COLO668 (cell line): ENCODE measurements at regions not wholly inside any gene's neighbourhood (a gene's known extent, or its start where the extent isn't known, plus 50 kb on each side); places are given as distances from the start of the nearest gene placed in this dataset.

Experiments used
- DNase-seq: peaks from one replicate; lab custom pipeline; 2025; ENCODE audit not compliant: unreplicated experiment; lab: John Stamatoyannopoulos, UW

DNA sequence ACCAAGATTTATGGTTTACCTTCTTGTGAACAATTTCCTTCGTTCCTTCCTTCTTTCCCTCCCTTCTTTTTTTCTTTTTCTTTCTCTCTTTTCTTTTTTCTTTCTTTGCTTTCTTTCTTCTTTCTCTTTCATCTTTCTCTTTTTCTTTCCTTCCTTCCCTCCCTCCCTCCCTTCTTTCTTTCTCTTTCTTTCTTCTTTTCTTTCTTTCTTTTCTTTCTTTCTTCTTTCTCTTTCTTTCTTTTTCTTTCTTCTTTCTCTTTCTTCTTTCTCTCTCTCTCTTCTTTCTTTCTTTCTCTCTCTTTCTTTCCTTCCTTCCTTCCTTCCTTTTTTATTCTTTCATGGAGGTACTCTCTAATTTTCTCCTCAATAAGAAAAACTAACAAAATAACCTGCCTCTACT lies 462.1 kb upstream of the ATP2B1 start:
- no peak for DNase-seq

DNA sequence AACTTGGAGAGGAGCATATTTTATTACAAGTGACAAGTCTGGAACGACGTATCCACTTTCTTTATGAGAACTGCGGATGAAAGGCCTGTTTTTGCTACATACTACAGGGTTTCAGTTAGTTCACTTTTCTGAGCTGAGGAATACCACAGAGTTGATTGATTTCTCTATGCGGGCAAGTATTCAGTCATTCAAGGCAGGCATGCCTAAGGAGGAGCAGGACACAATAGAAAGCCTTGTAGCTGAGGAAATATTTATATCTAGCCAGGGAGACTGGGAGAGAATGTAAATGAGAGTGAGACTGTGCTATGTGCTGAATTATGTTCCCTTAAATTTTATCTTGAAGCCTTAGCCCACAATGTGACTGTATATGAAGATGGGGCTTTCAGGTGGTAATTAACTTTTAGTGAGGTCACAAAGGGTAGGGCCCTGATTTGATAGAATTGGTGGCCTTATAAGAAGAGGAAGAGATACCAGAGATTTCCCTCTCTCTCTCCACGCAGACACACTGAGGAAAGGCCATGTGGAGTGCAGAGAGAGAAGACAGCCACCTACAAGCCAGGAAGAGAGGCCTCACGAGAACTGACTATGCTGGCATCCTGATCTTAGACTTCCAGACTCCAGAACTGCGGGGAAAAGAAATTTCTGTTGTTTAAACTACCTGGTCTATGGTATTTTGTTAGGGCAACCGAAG lies 459.0 kb upstream of the ATP2B1 start:
- no peak for DNase-seq

DNA sequence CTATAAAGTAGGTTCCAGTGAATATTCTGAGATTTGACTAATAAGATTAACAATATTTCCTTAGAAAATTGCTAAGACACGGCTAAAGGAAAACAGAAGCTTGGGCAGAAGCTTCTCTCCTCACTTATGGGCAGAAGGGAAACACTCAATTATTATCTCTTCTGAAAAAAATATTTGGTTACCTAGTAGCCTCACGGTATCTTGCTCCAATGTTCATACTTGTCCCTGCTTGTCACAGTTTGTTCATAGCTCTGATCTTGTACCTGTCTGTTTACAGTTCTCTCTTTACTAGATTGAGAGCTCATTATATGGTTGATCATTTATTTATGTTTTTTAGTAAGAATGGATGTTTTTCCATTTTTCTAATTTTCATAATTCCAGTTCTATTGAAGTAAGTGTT lies 458.0 kb upstream of the ATP2B1 start:
- DNase-seq = no peak

DNA sequence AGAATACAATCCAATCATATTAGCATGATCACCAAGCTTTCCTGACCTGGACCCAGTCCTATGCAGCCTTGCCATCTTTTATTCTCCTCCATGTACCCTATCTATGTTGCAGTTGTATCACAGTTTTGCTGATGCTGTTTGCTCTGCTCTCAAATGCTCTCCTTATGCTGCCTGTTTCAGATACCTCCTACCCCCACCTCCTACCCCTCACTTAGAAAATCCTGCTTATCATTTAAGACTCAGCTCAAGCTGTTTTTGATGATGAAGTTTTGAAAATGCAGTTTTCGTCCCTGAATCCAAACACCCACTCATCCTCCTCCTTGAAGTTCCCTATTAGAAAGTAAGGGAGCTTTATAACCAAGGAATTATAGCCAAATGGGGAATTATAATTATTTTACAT lies 457.4 kb upstream of the ATP2B1 start:
- DNase-seq = no peak

DNA sequence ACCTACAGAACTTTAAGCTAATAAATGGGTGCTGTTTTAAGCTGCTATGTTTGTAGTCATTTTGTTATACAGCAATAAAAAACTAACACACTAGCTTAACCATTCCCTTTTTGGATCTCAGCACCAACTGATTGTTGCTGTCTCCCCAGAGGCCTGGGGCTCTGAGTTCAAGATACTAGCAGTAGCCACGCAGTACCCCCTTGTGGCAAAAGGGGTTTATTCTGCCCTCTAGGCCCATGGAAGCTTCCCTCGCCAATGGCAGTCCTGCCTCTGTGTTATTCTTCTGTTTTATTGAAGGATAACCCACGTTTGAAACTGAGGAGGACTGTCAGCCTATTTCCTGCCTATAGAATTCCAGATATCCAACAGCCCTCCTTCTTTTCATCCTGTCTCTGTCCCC lies 455.3 kb upstream of the ATP2B1 start:
- DNase-seq = no peak

DNA sequence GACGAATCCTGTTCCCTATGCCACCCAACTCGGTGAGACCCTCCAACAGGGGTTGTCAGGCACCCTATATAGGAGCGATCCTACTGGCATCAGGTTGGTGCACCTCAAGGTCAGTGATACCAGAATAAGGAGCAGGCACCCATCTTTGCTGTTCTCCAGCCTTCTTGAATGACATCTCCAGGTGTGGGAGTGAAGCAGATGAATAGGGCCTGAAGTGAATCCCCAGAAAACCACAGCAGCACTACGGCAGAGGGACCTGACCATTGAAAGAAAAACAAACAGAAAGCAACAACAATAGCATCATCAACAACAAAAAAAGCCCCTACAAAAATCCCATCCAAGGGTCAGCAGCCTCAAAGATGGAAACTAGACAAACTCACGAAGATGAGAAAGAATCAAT lies 445.2 kb upstream of the ATP2B1 start:
- DNase-seq = no peak

DNA sequence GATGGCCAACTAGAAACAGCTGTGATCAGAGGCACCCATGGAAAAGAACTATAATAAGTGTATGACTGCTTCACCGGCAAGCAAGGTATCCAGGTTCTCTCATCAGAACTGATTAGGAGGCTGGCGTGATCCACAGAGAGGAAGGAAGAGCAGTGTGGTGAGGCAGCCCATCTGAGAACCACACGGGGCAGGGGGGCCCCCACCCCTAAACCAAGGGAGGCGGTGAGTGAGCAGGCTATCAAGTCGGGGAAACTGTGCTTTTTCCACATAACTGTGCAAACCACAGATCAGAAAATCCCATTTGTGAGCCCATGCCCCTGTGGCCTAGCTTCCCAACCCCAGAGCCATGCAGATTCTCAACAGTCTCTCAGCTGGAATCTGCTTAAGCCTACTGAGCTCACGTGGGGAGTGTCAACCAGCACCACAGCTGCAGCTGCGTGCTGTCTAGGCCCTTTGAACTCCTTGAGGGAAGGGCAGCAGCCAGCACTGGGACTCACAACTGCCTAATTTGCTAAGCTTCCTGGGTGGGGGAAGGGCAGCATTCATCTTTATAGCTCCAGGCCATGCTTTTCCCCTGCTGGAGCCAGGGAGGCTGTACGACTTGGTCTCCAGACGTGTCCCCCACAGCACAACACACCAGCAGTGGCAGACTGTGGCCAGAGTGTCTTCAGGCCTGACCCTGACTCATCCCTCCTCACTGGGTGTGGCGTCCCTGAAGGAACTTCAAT lies 444.4 kb upstream of the ATP2B1 start:
- no peak for DNase-seq

DNA sequence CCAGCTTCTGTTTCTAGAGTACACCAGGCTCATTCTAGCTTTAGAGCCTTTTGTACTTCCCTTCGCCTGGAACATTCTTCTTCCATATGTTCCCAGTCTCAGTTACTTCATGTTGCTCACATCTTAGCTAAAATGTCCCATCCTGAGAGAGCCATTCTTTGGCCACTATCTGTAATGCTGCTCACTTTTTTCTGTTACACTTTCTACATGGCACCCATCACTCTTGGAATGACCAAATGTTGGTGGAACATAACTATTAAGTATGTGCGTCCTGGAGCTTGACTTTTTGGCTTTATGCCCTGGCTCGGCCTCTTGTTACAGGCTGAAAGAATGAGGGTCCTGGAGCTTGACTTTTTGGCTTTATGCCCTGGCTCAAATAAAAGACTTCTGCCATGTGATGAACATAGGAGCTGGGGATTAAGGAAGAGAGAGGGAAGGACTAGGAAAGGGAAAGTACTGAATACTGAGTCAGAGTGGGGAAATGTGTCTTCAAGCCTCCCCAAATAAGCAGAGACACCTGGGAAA lies 442.9 kb upstream of the ATP2B1 start:
- no peak for DNase-seq

DNA sequence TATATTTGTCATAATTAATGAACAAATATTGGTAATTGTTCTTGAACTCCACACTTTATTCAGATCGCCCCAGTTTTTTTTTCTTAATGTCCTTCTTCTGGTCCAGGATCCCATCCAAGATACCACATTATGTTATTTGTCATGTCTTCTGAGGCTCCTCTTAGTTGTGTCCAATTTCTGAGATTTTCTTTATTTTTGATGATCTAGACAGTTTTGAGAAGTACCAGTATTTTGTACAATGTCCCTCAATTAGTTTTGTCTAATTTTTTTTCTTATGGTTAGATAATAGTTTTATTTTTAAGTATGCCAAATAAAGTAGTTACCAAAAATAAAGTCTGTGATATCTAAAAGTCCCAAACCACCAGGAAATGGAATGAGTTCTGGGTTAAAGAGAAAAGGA lies 440.8 kb upstream of the ATP2B1 start:
- no peak for DNase-seq

DNA sequence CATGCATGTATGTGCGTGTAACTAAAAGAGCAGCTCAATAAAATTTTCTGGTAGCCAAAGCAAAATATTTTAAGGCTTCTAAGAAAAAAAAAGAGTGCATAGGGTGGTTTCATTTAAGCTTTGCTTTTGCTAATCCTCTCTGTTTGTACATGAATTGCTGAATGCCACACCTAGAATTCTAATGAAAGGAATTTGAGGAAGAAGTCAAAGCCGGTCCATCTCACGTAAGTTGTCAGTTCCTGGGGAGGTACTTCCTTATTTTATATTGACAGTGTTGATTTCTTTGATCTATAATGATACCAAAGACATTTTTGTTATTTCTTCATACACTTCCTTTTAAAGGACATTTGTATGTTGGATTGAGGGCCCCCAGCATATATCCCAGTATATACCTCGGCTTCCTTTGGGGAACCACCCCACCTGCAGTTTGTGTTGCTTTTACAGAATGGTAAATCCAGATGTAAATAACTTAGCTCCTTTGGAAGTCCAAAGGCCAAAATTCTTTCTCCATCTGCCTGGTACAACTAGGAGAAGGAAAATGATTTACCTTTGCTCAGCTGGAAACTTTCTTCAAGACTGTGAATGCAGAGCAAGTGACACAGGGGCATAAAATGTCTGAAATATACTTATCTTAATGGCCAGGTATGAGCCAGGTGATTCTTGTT lies 420.9 kb upstream of the ATP2B1 start:
- no peak for DNase-seq

DNA sequence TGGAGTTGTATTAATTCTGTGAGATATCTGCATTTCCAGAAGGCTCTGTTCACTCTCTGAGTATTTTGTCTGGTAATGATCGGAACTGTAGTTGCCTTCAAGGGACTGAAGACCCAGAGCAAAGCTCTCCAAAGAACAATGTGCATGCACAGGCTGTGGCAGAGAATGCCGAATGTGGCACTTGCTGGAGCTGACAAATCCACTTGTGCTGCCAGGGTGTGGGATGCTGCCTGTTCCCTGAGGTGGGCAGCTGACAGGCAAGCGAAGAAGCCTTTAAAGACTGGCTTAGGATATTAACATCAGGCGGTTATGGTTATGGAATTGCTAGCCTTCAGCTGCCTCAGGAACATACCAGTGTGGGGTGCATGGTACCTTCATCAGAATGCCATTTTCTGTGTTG lies 419.9 kb upstream of the ATP2B1 start:
- DNase-seq = no peak

DNA sequence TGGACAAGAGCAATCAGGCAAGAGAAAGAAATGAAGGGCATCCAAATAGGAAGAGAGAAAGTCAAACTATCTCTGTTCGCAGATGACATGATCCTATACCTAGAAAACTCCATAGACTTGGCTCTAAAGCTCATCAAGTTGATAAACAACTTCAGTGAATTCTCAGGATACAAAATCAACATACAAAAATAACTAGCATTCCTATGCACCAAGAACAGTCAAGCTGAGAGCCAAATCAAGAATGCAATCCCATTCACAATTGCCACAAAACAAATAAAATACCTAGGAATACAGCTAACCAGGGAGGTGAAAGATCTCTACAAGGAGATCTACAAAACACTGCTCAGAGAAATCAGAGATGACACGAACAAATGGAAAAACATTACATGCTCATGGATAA lies 417.5 kb upstream of the ATP2B1 start:
- DNase-seq = no peak

DNA sequence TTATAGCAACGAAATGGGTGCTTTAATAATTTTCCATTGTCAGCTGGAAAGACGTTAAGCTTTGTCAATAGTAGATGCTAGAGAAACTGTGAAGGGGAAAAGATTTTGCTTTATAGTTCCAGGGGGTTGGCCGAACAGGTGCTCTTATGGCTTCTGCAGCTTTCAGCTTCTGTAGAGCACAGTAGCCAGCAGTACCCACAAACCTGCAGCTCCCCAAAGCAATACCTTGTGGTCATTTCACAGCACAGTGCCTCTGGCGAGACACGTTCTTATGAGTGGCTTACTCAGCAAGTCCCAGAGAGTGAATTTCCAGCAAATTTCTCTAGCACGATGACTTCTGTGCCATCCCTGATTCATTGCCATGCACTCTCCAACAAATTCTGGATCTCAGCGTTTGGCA lies 416.3 kb upstream of the ATP2B1 start:
- no peak for DNase-seq

DNA sequence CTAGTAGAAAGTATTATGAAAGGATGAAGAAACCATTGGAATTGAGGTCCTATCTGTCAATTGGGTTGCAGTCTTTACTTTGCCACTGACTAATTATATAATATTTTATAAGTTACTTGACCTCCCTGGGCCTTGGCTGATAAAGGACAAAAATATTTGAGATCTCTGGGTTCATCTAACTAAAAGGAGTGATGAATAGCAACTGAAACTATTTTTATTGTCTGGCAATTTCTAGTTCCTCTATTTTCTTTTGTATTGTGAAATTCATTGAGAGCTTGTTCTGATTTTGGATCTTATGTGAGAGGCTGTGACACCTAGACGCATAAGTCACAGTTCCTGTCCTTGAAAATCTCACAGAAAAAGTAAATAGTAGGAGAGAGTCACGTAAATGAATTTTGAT lies 415.7 kb upstream of the ATP2B1 start:
- no peak for DNase-seq

DNA sequence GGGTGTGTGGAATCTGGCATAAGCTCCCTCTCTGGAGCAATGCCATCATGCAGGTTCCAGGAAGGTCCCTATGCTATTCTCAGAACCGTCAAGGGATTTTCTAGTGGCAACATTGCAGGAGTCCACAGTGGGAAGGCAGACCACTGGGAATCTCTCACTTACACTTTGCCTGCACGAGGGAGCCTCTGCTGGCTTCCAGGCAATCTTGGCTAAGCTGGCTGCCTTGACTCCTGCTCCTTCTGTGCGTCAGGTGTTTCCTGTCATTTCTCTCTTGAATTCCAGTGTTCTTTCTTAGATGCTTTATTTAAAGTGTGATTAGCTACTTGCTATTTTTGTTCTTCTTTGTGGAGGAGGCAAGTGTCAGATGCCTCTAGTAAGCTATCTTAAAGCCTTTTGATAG lies 414.0 kb upstream of the ATP2B1 start:
- no peak for DNase-seq

DNA sequence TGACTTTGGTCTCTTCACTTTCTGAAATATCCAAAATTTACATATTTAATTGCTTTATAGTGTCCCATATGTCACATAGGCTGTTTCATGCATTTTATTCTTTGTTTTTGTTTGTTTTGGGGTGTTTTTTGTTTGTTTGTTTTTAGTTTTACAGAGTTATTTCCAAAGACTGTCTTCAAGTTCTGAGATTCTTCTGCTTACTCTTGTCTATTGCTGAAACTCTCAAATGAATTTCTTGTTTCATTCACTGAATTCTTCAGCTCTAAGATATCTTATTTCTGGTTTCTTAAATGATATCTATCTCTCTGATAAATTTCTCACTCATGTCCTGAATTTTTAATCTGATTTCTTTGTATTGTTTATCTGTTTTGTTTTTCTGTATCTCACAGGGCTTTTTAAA lies 412.0 kb upstream of the ATP2B1 start:
- no peak for DNase-seq

DNA sequence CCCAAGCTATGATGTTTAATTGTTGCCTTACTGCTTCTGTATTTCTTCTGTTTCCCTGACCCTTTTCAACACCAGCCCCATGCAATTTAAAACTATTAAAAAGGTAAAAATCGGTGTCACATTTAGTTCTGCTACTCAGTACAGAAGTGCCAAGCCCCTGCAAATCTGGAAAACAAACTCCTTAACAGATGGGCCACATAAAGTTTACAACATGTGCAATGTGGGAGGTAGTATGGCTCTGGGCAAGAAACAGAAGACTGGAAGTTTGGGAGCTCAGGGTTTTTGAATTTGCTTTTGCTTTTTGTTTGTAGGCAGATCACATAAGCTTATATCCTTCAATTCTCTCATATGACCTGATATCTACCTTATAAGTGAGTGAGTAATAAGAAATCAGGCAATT lies 404.0 kb upstream of the ATP2B1 start:
- DNase-seq = no peak

DNA sequence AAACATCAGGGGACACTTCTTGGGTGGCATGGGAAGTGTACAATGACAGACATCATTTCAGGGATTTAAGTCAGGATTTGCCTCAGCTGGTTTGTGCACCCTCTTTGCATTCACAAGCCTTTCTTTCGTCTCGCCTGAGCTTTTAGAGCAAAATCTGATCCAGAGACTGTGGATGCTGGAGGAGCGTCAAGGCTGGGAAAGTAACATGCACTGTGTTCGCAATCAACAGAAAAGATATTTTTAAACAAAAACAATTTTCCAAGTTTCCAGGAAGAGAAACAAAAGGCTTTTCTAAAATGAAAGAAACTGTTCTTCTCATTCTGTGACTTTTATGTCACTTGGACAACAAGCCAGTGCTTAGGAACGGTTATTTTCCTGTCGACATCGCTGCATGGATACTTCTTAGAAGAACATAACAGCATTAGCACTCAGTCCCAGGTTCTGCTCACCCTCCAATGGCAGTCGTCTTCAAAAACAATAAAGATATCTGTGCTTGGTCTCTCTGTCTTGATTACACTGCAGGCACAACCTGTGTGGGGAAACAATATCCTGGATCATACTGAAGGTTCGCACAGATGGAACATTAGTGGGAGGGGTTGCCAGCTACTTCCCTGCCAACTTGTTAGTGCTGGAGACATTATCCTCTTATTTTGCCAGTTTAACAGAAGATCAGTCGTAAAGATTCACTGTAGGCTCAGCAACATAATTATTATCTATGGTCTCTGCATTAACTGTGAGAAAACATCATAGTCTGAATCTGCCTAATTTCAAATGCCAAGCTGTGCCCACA lies 403.3 kb upstream of the ATP2B1 start:
- DNase-seq = no peak

DNA sequence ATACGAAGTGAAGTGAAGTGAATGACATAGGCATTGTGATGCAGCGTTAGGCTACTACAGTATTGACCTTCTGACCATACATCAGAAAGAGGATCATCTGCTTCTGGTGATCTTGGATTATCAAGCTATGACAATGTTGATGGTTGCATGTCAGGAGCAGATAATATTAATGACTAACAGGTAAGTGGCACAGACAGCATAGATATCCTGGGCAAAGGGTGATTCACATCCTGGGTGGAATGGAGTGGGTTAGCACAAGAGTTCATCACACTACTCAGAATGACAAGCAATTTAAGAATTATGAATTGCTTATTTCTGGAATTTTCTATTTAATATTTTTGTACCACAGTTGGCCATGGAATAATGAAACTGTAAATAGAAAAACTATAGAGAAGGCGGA lies 397.9 kb upstream of the ATP2B1 start:
- no peak for DNase-seq

DNA sequence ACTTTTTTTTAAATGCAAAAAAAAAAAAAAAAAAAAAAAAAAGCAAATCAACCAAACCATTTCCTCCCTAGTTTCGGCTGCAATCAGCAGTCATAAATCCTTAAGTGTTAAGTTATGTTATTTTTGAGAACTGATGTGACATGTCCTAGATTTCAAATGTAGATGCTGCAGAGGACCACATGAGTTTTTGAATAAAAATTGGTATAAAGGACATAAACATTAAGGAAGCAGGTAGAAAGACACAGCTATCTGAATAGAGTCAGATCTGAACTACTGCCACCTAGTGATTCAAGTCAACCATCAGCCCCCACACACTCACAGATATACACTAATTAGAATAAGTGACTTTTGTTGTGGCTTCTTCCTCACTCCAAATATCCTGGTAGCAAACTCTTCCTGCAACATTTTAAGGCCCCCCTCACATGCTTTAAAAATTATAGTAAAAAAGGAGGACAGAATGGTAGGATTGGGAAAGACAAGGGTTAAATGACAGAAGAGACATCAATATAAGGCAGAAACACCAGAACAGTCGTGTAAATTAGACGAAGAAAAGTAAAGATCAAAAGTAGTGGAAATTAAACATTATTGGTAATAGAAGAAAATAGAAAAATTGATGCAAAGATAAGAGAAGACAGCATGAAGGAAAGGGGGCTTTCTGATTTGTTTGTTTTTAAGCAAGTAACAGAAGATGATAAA lies 394.5 kb upstream of the ATP2B1 start:
- no peak for DNase-seq

DNA sequence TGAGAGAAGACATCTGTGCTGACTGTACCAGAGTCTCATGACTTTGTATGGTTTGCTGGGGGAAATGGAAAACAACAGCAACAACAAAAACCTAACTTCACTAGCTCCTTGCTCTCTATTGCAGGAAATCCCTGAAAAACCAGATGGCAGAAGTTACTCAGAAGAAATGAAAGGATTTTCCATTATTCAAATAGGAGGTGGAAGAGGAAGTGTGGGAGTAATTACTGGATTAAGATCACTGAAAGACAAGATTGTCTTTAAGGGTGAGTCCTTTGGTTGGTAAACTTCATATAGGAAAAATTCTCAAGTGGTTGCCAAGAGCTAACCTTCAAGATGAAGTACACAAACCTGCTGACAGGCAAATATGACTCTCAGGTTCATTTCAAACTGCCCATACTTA lies 391.9 kb upstream of the ATP2B1 start:
- no peak for DNase-seq
